ENCODE measurements at regions not wholly inside any gene's neighbourhood (a gene's known extent, or its start where the extent isn't known, plus 50 kb on each side); places are given as distances from the start of the nearest gene placed in this dataset.

GRCh38 chr21:22288885-22289499 lies 1290.8 kb downstream of the NCAM2 start:
- no peaks in the 10 kb centered on the region for H3K36me3 ChIP-seq (ENCODE audit: control insufficient read depth, insufficient read depth, low read length)
- DNase-seq (ENCODE audit: low read depth), result no peak
- no peak overlapping the region for H3K4me3 ChIP-seq (ENCODE audit: low read depth, low read length)
- CTCF ChIA-PET, result no interaction called here
- TF ChIP-seq CTCF (IDR thresholded peaks at IDR 0.05; ENCODE audit: insufficient read depth, low read depth, low read length), result no peak
- H3K27me3 ChIP-seq (ENCODE audit: control insufficient read depth, insufficient read depth, low read length), result no peaks in the 10 kb centered on the region
- POLR2A ChIA-PET, result no interaction called here

GRCh38 chr21:22292144-22292543 lies 1293.9 kb downstream of the NCAM2 start:
- no peak for DNase-seq (ENCODE audit: low read depth)
- H3K4me3 ChIP-seq (ENCODE audit: low read depth, low read length), result no peak overlapping the region
- TF ChIP-seq CTCF (IDR thresholded peaks at IDR 0.05; ENCODE audit: insufficient read depth, low read depth, low read length), result no peak
- H3K27me3 ChIP-seq (ENCODE audit: control insufficient read depth, insufficient read depth, low read length), result no peaks in the 10 kb centered on the region
- POLR2A ChIA-PET, result no interaction called here
- no peaks in the 10 kb centered on the region for H3K36me3 ChIP-seq (ENCODE audit: control insufficient read depth, insufficient read depth, low read length)
- CTCF ChIA-PET, result no interaction called here

- no peak for TF ChIP-seq CTCF (IDR thresholded peaks at IDR 0.05; ENCODE audit: insufficient read depth, low read depth, low read length)
- H3K27me3 ChIP-seq (ENCODE audit: control insufficient read depth, insufficient read depth, low read length), result no peaks in the 10 kb centered on the region
- H3K4me3 ChIP-seq (ENCODE audit: low read depth, low read length), result no peak overlapping the region
- DNase-seq (ENCODE audit: low read depth), result no peak
- no peaks in the 10 kb centered on the region for H3K36me3 ChIP-seq (ENCODE audit: control insufficient read depth, insufficient read depth, low read length)
- POLR2A ChIA-PET, result no interaction called here
- CTCF ChIA-PET, result interaction anchor here (1.0 kb wide), 1 partner anchor 14 kb away, joined by 3 read pairs; no protein-coding TSS in a partner anchor
These were observed 1299.4 kb downstream of the NCAM2 start for GRCh38 chr21:22297575-22297974.

GRCh38 chr21:22311741-22312462 lies 1313.7 kb downstream of the NCAM2 start:
- DNase-seq (ENCODE audit: low read depth), result no peak
- POLR2A ChIA-PET, result no interaction called here

GRCh38 chr21:22314963-22315362 lies 1316.8 kb downstream of the NCAM2 start:
- no peak for TF ChIP-seq CTCF (IDR thresholded peaks at IDR 0.05; ENCODE audit: insufficient read depth, low read depth, low read length)
- H3K36me3 ChIP-seq (ENCODE audit: control insufficient read depth, insufficient read depth, low read length), result no peaks in the 10 kb centered on the region
- CTCF ChIA-PET, result no interaction called here

More at GRCh38 chr21:22311741-22312462, 1313.7 kb downstream of the NCAM2 start:
- no peak for TF ChIP-seq CTCF (IDR thresholded peaks at IDR 0.05; ENCODE audit: insufficient read depth, low read depth, low read length)
- no peaks in the 10 kb centered on the region for H3K36me3 ChIP-seq (ENCODE audit: control insufficient read depth, insufficient read depth, low read length)
- H3K4me3 ChIP-seq (ENCODE audit: low read depth, low read length), result no peak overlapping the region
- H3K27me3 ChIP-seq (ENCODE audit: control insufficient read depth, insufficient read depth, low read length), result no peaks in the 10 kb centered on the region
- CTCF ChIA-PET, result no interaction called here

More at GRCh38 chr21:22314963-22315362, 1316.8 kb downstream of the NCAM2 start:
- H3K27me3 ChIP-seq (ENCODE audit: control insufficient read depth, insufficient read depth, low read length), result no peaks in the 10 kb centered on the region
- POLR2A ChIA-PET, result no interaction called here
- H3K4me3 ChIP-seq (ENCODE audit: low read depth, low read length), result no peak overlapping the region
- no peak for DNase-seq (ENCODE audit: low read depth)
